ENCODE measurements at regions not wholly inside any gene's neighbourhood (a gene's known extent, or its start where the extent isn't known, plus 50 kb on each side); places are given as distances from the start of the nearest gene placed in this dataset.

- TF ChIP-seq, protein P1, sequence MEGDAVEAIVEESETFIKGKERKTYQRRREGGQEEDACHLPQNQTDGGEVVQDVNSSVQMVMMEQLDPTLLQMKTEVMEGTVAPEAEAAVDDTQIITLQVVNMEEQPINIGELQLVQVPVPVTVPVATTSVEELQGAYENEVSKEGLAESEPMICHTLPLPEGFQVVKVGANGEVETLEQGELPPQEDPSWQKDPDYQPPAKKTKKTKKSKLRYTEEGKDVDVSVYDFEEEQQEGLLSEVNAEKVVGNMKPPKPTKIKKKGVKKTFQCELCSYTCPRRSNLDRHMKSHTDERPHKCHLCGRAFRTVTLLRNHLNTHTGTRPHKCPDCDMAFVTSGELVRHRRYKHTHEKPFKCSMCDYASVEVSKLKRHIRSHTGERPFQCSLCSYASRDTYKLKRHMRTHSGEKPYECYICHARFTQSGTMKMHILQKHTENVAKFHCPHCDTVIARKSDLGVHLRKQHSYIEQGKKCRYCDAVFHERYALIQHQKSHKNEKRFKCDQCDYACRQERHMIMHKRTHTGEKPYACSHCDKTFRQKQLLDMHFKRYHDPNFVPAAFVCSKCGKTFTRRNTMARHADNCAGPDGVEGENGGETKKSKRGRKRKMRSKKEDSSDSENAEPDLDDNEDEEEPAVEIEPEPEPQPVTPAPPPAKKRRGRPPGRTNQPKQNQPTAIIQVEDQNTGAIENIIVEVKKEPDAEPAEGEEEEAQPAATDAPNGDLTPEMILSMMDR (IDR thresholded peaks at IDR 0.05; ENCODE audit: low read depth, low read length, poor library complexity, severe bottlenecking): no peak
- no peak for TF ChIP-seq EZH2phosphoT487 (IDR thresholded peaks at IDR 0.05; ENCODE audit: borderline replicate concordance, low read length)
Measured at GRCh38 chr7:12139416-12139815, 71.7 kb upstream of the TMEM106B start.
